Keratinocyte (primary cell): ENCODE measurements at regions not wholly inside any gene's neighbourhood (a gene's known extent, or its start where the extent isn't known, plus 50 kb on each side); places are given as distances from the start of the nearest gene placed in this dataset.

Experiments
- CTCF ChIP-seq, 3 experiments: IDR thresholded peaks in 1 of 3; conservative IDR thresholded peaks in 1 of 3; optimal IDR thresholded peaks in 1 of 3; 2 replicates in 2 of 3; 3 replicates in 1 of 3; pipeline versions ENCODE3 to v1.5.1; 2011; ENCODE audit warnings: low read length in 3 of 3, mild to moderate bottlenecking in 3 of 3, moderate library complexity in 2 of 3, control low read depth in 1 of 3, inconsistent platforms in 1 of 3; ENCODE audit not compliant: insufficient read depth in 2 of 3; ENCODE audit errors: extremely low read depth in 1 of 3
- EZH2 ChIP-seq: IDR thresholded peaks from one replicate; pipeline ENCODE4 v1.6.1; 2012; ENCODE audit warnings: inconsistent platforms, mild to moderate bottlenecking, low read length, moderate library complexity

DNA sequence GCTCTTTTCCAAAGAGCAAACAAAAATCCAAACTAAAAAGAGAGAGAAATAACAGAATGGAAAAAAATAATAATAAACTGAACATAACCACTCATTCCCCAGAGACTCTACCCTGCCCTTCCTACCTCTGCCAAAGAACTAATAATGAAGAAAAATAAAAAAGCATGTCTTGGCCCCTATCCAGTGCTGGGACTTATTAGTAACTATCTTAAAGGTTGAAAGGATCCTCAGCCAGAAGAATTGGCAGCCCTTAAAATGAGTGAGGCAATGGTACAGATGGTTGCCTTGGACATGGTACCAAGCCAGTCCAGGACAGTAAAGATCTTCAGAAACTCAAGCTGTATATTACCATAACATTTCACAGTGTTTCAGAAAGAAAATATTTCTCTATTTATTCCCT lies 279.3 kb downstream of the HACE1 start:
- TF ChIP-seq CTCF (optimal IDR thresholded peaks at IDR 0.05 in 1 of 3, IDR thresholded peaks at IDR 0.05 in 1 of 3, conservative IDR thresholded peaks at IDR 0.05 in 1 of 3; ENCODE audit: extremely low read depth in 1 of 3, insufficient read depth in 2 of 3, low read length in 3 of 3) (no peak), EZH2 (no peak)
